Inflammatory macrophage (primary cell): ENCODE measurements at regions not wholly inside any gene's neighbourhood (a gene's known extent, or its start where the extent isn't known, plus 50 kb on each side); places are given as distances from the start of the nearest gene placed in this dataset.
"Not testable (repeated sequence)": the region's sequence is repeated elsewhere in the genome, so short reads cannot be mapped to it uniquely, and the experiment has no call there.

Source experiments
- DNase-seq, 2 donors: peaks; one replicate each; pipeline ENCODE4 v3.0.0-alpha.2; 2020 to 2022

DNA sequence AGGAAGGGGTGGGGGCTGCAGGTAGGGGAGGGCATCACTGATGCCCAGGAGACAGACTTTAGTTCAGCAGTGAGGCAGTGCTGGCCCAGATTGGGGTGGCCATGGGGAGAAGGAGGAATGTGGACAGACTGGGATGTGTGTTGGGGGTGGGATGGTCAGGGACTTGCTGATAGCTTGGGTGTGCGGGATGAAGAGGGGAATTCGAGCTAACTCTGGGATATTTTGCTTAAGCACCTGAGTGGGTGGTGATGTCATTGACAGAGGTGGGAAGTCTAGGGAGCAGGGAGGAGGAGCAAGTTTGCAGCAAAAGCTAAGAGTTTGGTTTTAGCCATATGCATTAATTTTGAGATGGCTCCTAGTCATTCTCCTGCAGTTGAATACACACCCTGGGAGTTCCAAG is 207.5 kb downstream of the RPLP1 start:
- no peak for DNase-seq

DNA sequence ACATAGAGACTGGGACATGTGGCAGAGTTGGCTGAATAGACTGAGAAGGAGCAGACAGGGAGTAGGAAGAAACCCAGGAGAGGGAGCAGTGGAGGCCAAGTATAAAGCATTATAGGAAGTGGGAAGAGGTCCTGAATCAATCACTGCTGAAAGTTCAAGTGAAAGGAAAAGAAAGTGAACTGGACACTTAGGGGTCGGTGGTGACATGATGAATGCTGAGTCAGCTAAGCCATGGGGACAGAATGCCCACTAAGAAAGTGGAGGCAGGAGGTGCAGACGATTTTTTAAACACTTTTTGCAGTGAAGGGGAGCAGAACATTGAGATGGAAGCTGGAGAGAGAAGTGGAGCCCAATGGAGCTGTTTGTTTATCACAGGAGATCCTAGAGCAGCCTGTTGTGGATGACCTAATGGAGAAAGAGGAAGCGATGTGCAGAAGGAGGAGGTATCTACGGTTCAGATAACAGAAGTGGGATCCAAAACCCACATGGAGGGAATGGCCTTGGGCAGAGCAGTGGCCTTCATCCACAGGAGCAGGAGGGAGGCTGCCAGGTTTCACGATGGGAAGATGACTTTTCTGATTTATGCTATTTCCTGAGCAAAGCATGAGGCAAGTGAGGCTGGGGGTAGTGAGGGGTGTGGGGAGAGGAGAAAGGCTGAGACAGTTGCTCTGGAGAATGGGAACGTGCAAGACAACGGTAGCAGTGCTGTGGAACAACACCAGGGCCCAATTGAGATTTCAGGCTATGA is 208.2 kb downstream of the RPLP1 start:
- peak; percentile 69 to 76 for DNase-seq

DNA sequence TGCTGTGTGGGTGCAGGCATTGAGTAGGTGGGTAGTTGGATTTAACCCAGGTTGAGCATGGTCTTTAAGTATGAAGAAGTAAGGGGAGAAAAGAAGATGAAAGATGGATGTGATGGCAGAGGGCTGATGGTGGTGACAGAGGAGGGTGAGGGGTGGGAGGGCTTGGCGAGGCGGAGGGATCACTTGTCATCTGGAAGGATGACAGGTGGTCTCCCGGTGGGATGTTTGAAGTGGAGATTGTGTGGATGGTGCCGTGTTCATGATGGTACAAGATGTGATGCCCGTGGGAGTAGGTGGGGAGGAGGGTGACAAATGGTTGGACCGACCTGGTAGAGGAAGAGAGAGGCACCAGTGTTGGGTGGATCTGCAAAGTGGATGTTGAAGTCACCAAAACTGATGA is 208.8 kb downstream of the RPLP1 start:
- no peak for DNase-seq

DNA sequence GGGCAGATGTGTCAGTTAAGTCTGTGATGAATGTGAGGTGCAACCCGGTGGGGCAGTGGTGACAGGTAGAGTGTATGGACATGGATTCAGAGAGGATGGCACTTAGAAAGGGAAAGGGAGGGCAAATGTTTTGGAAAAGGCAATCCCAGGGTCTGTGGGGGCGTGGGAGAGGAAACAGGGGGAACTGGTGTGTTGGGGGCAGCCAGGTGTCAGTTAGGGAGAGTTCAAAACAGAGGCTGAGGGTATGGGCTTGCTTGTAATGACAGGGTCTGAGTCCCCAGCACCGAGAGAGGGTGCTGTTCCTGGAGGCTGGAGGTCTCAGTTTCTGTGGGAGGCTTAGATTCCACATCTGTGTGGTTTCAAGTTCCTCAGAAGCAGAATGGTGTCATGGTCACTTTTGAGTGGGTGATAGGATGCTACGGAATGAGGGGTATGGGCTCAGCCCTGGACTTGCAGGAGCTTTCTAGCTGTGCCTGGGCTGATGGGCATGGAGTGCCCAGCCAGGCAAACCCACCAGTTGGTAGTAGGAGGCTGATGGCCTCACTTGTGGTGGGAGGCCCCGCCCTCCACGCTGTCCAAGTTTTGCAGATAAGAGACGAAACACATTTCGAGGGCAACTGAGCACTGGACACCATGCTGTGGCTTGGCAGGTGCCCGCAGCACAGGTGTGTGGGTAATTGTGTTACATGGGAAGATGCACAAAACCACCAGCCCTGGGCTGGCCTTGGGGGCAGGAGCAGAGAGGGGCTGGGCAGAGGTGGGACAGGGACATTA is 209.4 kb downstream of the RPLP1 start:
- DNase-seq, result peak; percentile 41 to 53

DNA sequence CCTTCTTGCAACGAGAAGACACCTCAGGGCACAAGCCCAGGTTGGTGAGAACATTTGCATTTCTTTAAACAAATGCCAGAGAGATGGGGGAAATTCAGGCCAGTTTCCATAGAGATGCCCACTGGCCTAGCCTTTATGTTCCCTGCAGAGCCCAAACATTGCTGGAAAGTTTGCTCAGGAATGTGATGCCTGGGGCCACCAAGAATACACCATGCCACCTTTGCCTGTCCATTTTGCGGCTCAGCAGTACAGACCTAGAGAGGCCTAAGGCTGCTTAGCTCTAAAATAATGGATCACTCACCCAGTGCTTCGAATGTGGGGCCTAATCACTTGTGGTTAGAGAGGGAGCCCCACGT is 210.0 kb downstream of the RPLP1 start:
- no peak for DNase-seq

DNA sequence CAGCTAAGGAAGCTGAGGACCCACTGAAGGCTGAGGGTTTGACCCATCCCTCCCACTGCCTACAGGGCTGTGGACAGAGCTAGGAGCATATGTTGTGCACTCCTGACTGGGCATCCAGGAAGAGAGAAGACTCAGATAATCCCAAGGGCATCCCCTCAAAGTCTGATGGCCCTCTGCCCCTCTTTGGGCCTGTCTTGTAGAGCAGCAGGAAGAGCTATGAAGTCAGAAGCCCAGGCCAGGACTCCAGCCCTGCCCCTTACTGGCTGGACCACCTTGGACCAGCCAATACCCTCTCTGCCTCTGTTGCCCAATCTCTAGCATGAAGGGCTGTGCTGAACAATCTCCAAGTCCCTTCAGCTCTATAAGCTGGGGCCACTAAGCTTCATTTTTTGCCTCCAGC is 210.8 kb downstream of the RPLP1 start:
- DNase-seq, result no peak

DNA sequence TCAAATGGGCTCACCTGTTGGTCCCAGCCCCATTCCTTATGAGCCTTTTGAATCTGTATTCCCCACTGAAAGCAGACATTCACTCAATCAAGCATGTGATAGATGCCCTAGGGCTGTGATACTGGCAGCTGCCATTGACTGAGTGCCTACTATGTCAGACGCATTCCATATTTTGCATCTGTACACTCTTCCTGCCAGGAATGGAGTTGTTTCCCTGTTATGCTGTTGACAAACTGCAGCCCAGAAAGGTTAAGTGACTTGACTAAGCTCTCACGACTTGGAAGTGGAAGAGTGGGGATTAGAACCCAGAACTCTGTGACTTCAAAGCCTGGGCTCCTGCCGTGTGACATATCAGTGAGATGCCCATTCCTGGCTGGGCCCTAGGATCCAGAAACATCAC is 211.4 kb downstream of the RPLP1 start:
- DNase-seq, result no peak

DNA sequence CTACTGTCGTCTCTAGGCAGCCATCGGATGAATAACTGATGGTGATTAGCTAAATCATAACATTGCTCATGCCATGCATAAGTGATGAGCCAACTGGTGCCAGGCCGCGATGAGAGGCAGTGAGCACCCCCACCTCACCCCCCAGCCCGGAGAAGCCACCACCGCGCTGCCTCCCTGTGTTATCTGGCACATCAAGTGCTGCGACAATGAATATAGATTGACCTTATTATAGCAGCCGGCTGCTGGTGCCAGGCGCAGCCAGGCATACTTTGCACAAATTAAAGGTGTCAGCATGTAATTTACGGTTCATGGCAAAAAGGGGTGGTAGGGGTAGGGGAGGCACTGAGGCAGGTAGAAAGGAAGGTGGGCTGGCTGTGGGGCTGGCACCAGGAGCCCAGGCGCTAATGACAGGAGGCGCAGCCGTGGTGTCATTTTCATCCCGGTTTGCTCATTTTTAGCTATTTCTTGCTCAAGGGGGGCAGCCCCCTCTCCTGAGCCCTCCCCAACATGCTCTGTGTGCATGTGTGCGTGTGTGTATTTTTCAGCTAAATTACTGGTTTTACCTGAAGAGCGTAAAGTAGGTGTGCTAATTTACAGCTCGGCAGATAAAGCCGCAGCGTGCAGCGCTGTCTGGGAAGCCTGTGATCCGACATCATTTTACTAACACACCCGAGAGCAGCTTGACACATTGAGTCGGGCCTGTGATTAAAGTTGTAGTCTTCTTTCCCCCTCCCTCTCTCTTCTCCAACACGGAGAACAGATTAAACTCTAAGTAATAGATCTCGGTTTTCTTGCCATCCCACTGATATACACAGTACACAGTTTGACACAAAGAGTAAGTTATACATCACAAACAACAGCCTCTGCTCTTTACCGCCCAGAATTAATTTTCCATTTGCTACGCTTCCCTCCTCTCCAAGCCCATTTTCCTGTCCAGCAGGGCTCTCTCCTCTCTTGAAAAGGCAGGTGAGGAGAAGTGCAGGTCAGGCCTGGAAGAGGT is 212.3 kb downstream of the RPLP1 start:
- DNase-seq, result no peak

DNA sequence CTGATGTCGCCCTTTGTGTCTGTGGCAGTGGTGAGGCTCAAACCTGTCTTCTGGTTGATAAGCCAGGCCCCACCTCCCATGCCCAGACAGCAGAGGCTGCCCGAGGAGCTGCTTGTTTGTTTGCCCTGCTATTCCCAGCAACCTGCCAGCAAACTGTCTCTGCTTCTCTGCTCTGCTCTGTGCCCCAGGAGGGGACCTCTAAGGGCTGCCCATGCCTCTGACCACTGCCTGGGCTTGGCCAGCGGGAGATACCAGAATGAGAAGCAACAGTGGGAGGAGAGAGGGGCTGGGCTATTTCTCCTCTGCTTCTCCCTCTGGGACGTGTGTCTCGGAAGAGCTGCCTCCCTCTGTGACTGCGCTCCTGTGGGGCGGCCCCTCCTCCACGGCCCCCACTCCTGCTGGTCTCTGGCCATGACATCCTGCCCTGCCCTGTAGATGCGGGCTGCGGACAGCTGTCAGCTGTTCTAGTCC is 213.1 kb downstream of the RPLP1 start:
- no peak for DNase-seq

DNA sequence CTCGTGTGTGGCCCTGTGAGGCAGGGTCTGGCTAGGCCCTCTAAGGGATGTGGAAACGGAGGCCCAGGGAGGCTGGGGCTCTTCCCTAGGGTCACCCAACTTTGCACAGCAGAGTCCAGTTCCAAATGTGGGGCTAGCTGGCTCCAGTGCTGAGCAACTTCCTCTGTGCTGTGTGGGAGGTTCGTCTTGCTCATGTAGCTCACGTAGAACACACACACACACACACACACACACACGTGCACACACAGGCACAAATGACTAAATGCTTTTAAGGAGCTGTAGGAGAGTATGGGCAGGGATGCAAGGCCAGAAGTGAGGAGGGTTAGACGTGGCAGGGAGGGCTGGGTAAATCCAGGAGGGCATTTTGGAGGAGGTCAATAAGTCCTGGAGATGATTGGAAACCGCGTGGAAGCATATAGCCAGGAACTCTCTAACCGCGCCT is 213.8 kb downstream of the RPLP1 start:
- DNase-seq, result peak; percentile 83 to 93

DNA sequence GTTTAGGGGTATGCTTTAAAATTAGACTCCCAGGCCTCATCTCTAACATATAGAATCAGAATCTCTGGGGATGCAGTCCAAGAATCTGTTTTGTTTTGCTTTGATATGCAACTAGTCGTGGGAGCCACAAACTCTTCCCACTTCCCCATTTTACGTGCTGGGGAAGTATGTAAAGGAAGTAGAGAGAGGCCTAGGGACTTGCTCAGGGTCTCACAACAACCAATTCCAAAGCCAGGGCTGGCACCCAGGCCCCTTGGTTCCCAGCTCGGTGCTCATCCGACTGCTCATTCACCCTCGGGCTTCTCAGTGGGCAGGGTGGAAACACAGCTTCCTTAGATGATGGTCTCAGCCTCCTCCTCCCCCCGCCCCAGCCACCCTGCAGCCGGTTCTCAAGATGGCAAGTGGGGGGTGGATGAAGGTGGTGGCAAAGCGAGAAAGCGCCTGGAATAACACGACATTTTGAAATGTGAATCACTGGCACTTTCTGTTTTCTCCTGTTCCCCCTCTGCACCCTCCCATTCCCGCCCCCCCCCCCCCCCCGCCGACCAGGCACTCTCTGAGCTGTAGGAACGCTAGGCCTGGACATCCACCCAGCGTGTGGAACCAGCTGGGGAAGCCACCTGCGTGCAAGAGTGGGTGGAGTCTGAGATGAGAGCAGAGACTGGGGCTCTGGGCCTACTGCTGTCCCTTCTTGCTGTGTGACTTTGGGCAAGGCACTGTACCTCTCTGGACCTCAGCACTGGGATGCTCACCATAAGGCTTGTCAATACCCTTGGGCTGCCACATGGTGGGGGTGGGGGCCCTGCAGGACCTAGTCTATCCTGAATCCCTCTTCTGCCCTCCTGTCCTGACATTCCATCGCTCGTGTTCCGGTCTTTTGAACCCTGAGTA is 214.5 kb downstream of the RPLP1 start:
- peak; percentile 82 to 85 for DNase-seq

DNA sequence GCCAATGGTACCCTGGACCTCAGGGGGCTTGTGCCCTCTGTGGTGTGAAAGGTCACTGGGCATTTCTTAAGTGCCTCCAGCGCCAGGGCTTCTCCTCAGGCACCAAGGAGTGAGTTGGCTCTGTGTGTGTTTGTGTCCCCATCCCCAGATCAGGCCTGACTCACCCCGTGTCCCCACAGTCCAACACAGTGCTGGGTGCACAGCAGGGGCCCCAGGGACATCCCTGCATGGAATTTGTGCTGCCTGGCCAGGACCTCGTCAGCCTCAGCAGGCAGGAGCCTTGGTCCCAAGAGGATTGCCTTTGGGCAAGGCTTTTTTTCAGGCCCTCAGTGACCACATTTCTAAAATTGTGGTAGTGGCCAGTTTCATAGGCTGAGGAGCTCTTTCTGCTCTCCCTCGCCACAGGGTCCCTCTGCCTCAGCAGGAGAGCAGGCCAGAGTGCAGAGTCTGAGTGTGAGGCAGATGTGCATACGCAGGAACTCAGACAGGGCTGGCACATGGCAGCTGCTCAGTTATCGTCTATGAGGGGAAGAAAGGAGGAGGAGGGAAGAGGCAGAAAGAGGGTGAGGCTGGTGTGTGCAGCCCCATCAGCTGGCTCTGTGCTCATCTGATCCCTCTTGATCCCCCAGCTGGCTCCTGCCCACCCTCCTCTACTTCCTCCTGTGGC is 215.6 kb downstream of the RPLP1 start:
- peak in 1 of 2 donors; percentile 19 for DNase-seq

DNA sequence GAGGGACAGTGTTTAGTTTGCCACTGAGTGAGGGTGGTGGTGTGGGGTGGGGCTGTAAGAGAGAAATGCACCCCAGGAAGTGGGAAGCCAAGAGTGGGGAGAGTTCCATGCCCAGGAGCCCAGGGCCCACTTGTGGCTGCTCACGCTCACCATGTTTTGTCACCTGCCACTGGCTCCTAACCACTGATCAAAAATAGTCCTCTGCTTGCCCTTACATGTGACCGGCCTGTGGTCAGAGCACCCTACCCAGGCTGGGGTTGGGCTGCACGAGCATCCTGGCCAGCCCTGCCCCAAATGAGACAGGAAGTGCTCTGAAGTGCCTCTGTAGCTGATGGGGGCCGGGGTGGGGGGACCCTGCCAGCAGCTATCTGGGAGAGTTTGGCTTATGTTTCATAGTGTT is 216.3 kb downstream of the RPLP1 start:
- peak; percentile 32 to 49 for DNase-seq

DNA sequence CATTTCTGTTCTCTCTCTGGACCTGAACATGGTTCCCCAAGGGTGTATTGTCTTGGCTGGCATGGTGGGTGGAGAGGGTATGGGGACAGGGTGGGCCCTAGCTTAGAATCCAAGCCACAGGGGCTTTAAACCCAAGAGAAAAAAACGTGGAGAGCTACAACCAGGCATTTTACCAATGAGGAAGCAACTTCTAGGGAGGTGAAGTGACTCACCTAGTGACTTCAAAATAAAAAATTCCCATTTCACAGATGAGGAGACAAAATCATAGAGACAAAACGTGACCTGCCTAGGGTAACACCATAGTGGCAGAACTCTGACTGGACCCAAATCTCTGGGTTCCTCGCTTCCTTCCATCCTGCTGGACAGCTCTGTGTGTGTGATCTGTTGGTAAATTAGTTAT is 216.8 kb downstream of the RPLP1 start:
- no peak for DNase-seq

DNA sequence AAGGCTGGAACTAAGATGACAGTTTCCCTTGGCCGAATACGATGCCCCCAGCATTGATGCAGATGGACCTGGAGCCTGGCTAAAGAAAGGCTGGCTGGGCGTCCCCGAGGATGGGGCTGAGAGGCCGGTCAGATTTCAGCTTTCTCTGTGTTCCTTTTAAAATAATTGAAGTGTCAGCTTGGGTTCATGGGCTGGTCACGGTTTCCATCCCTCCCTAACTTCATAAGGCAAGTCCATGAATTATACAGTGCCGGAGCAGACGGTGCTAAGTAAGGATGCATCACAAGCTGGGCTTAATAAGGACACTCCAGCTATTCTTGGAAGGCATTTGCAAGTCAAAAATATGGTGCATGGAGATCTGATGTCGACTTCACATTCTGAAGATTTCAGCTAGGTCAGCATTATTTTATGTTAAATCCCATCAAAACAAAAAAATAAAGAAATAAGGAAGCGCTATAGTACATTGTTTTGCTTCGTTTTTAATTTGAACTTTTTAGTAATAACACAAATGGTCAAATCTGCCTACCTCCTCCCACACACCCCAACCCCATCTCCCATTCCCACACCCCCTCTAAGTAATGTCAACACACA is 220.8 kb downstream of the RPLP1 start:
- no peak for DNase-seq

DNA sequence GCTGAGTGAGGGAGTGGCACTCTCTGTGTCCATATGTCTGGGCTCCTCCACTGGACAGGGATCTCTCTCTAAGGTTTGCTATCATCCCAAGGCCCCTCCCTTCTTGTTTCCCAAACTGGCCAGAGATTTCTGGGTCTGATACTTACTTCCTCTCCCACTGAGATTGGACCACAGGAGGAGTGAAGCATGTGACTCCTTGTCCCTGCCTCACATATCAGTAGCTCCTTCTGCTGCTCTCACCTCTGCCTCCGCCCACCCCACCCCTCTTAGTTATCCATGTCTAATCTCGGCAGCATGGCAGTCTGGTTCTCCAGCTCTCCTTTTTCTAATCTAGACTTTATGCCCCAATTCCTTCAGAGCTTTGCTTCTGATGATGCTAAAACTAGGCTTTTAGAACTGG is 223.1 kb downstream of the RPLP1 start:
- DNase-seq, result no peak

DNA sequence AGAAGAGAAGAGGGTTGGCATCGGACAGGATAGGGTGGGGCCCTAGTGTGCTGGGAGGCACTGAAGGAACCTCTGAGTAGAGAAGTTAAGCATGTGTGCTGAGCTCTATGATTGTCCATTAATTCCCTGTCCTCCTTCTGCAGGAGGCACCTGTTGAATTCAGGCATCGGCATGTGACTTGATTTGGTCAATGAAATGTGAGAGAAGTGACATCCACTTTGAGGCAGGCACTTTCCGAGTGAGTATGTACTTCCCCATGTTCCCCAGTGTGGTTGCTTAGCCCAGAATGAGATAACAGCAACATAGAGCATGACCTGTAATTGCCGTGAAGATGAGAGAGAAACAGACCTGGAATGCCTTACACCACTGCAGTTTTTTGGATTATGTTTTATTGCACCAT is 224.8 kb downstream of the RPLP1 start:
- DNase-seq, result peak; percentile 15 to 39

DNA sequence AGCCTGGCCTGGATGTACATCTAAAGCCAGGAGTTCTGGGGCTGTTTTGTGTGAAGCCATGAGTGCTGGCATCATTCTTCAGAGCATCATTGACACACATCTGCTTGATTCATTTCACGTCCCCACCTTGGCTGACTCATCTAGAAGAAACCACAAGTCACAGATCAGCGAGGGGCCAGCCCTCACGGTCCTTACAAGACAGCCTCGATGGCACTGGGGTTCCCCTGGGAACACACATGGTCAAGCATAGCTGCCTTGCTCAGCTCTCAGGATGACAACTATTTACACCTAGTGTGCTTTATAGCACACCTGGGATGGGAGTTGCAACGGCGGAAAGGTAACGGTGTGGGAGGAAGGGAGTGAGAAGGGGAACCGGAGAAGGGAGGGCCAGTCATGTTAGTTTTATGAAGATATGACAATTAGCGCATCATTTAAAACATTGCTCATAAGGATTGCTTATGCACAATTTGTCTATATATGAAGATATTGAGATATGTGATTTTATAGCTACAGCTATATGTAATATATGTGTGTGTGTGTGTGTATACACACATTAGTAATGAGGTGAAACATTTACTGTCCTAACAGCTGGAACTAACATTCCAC is 227.1 kb downstream of the RPLP1 start:
- no peak for DNase-seq

DNA sequence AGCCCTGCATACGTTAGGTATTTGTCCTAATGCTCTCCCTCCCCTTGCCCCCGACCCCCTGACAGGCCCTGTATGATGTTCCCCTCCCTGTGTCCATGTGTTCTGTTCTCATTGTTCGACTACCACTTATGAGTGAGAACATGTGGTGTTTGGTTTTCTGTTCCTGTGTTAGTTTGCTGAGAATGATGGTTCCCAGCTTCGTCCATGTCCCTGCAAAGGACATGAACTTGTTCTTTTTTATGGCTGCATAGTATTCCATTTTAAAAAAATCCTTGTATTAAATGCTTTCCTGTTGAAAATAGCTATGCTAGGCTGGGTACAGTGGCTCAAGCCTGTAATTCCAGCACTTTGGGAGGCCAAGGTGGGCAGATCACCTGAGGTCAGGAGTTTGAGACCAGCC is 232.2 kb downstream of the RPLP1 start:
- DNase-seq, result not testable (repeated sequence)
